ENCODE measurements at regions not wholly inside any gene's neighbourhood (a gene's known extent, or its start where the extent isn't known, plus 50 kb on each side); places are given as distances from the start of the nearest gene placed in this dataset.

- H3K27ac ChIP-seq (ENCODE audit: insufficient read length, low read depth, low read length) = no peak overlapping the region
- no peak overlapping the region for H4K8ac ChIP-seq (replicated peaks; ENCODE audit: insufficient read length, low read depth, low read length)
- no peak overlapping the region for H3K4ac ChIP-seq (ENCODE audit: low read depth, low read length)
- no peak overlapping the region for H3K14ac ChIP-seq (ENCODE audit: insufficient read depth, low read length)
- no peak overlapping the region for H3K9ac ChIP-seq (ENCODE audit: extremely low read depth, insufficient read length, low read length)
- no peak overlapping the region for H3K4me3 Mint-ChIP-seq
- no peak overlapping the region for H2AFZ ChIP-seq (ENCODE audit: low read length)
- H3K23ac ChIP-seq (ENCODE audit: insufficient read length, low read depth, low read length) = no peak overlapping the region
- H3K18ac ChIP-seq (ENCODE audit: insufficient read length, low read depth, low read length) = no peak overlapping the region
- TF ChIP-seq CTCF (conservative IDR thresholded peaks at IDR 0.05) = no peak
- no peak overlapping the region for H2BK120ac ChIP-seq (ENCODE audit: low read depth, low read length, poor library complexity, severe bottlenecking)
- H4K5ac ChIP-seq (ENCODE audit: insufficient read length, low read depth, low read length) = no peak overlapping the region
- no peak overlapping the region for H2AK5ac ChIP-seq (ENCODE audit: insufficient read length, low read length)
- DNase-seq = no peak
- H3K27me3 ChIP-seq (ENCODE audit: insufficient read depth, low read length) = no peaks in the 10 kb centered on the region
- no peak overlapping the region for H2BK20ac ChIP-seq (ENCODE audit: low read depth, low read length, poor library complexity, severe bottlenecking)
- no peaks in the 10 kb centered on the region for H3K9me3 Mint-ChIP-seq
- no peaks in the 10 kb centered on the region for H3K4me1 ChIP-seq (ENCODE audit: insufficient read depth, low read length)
- no peak overlapping the region for H3K27ac Mint-ChIP-seq
- no peaks in the 10 kb centered on the region for H3K79me1 ChIP-seq (ENCODE audit: insufficient read depth, low read depth, low read length, poor library complexity, severe bottlenecking)
- no peak overlapping the region for H3K4me2 ChIP-seq (ENCODE audit: insufficient read depth, insufficient read length, low read length)
- H3K9me3 ChIP-seq (ENCODE audit: control insufficient read depth, low read depth, low read length) = no peaks in the 10 kb centered on the region
- H3K36me3 Mint-ChIP-seq (ENCODE audit: insufficient read depth in 1 of 3, low read depth in 3 of 3) = no peaks in the 10 kb centered on the region
- H3K79me2 ChIP-seq (ENCODE audit: insufficient read depth, low read length) = no peaks in the 10 kb centered on the region
- WGBS (ENCODE audit: extremely low coverage, insufficient read length, low lambda C conversion rate) = no CpG with 5 or more reads among the region's 2 CpGs
- no peak overlapping the region for H2BK12ac ChIP-seq (ENCODE audit: insufficient read length, low read depth, low read length)
- H3T11ph ChIP-seq (ENCODE audit: low read length) = no peak overlapping the region
- no peak overlapping the region for H2BK5ac ChIP-seq (ENCODE audit: insufficient read length, low read length)
- H3K56ac ChIP-seq (ENCODE audit: insufficient read length, low read depth, low read length) = no peak overlapping the region
- H2BK15ac ChIP-seq (ENCODE audit: low read depth, low read length) = no peak overlapping the region
- H3K27me3 Mint-ChIP-seq (ENCODE audit: low read depth) = no peaks in the 10 kb centered on the region
- H3K4me1 Mint-ChIP-seq = 0 out of 4 replicates have a peak, but pooled peaks cover 0 to 2% of the 10 kb centered on the region in 2 experiments
- no peaks in the 10 kb centered on the region for H3K23me2 ChIP-seq (ENCODE audit: insufficient read length, low read depth, low read length, poor library complexity, severe bottlenecking)
- no peaks in the 10 kb centered on the region for H4K20me1 ChIP-seq (ENCODE audit: control insufficient read depth, insufficient read depth, insufficient read length)
- H4K91ac ChIP-seq (ENCODE audit: insufficient read length, low read depth, low read length) = no peak overlapping the region
Measured at GRCh38 chr12:28130234-28130624, 60.0 kb upstream of the CCDC91 start.

All from H9 (cell line).